ENCODE measurements at regions not wholly inside any gene's neighbourhood (a gene's known extent, or its start where the extent isn't known, plus 50 kb on each side); places are given as distances from the start of the nearest gene placed in this dataset.

DNA sequence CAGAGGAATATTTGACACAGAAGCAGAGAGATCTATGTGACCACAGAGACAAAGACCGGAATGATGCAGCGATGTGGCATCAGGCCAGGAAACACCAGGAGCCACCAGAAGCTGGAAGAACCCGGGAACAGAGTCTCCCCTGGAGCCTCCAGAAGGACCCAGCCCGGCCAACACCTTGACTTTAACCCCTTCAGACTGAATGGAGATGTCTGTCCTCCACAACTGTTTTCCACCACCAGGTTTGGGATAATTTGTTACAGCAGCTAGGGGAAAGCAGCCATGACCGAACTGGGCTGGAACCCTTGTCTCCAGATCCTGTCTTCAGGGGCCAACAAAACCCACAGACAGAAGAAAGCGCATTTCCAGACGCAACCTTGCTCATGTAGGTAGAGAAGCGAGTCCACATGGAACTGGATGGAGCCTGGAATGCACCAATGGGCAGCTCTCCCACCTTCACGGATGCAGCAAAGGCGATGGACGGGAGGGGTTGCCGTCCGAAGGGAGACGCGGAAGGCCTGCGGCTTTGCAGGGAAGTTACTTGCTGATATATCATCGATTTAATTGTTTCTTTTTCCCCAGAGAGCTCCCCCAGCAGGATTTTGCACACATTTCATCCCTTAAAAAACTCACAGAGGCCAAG, 396.6 kb downstream of the NPHP4 start:
- no peak overlapping the region for H3K4me3 ChIP-seq (ENCODE audit: low read length)
- no peak overlapping the region for H3K27ac ChIP-seq (ENCODE audit: low read length)
- H3K79me2 ChIP-seq (ENCODE audit: low read length): no peaks in the 10 kb centered on the region
- H3F3A ChIP-seq (ENCODE audit: low read length, unreplicated experiment): no peaks in the 10 kb centered on the region
- TF ChIP-seq EZH2 (IDR thresholded peaks at IDR 0.05; ENCODE audit: low read length, unreplicated experiment) (no peak), EZH2phosphoT487 (IDR thresholded peaks at IDR 0.05; ENCODE audit: borderline replicate concordance, low read length) (no peak)
- TF ChIP-seq, protein P1, sequence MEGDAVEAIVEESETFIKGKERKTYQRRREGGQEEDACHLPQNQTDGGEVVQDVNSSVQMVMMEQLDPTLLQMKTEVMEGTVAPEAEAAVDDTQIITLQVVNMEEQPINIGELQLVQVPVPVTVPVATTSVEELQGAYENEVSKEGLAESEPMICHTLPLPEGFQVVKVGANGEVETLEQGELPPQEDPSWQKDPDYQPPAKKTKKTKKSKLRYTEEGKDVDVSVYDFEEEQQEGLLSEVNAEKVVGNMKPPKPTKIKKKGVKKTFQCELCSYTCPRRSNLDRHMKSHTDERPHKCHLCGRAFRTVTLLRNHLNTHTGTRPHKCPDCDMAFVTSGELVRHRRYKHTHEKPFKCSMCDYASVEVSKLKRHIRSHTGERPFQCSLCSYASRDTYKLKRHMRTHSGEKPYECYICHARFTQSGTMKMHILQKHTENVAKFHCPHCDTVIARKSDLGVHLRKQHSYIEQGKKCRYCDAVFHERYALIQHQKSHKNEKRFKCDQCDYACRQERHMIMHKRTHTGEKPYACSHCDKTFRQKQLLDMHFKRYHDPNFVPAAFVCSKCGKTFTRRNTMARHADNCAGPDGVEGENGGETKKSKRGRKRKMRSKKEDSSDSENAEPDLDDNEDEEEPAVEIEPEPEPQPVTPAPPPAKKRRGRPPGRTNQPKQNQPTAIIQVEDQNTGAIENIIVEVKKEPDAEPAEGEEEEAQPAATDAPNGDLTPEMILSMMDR (conservative IDR thresholded peaks at IDR 0.05; ENCODE audit: low read depth, low read length): no peak
- intact Hi-C loops (cut with micrococcal nuclease): no loop called here
- peaks cover 6% of the 10 kb centered on the region for H3K9me3 ChIP-seq (ENCODE audit: low read length)
- H2AFZ ChIP-seq (ENCODE audit: low read length): no peak overlapping the region
- ATAC-seq (no peak), DNase-seq (no peak)
- no peak overlapping the region for H3K9ac ChIP-seq (ENCODE audit: low read length)
- no peaks in the 10 kb centered on the region for H3K4me1 ChIP-seq (ENCODE audit: insufficient read depth, low read length)
- no peak overlapping the region for H3K4me2 ChIP-seq (ENCODE audit: low read length)
- H3K36me3 ChIP-seq (ENCODE audit: low read depth, low read length): no peaks in the 10 kb centered on the region
- ChIA-PET CTCF (no interaction called here), POLR2A (ENCODE audit: unreplicated experiment) (no interaction called here)
- no TSS peak for BruUV-seq (replicated peaks)
- H3K9me2 ChIP-seq (replicated peaks; ENCODE audit: low read length): no peaks in the 10 kb centered on the region
- H3K27me3 ChIP-seq (ENCODE audit: low read length): peaks cover 38% of the 10 kb centered on the region
- no peaks in the 10 kb centered on the region for H4K20me1 ChIP-seq (ENCODE audit: low read length)

DNA sequence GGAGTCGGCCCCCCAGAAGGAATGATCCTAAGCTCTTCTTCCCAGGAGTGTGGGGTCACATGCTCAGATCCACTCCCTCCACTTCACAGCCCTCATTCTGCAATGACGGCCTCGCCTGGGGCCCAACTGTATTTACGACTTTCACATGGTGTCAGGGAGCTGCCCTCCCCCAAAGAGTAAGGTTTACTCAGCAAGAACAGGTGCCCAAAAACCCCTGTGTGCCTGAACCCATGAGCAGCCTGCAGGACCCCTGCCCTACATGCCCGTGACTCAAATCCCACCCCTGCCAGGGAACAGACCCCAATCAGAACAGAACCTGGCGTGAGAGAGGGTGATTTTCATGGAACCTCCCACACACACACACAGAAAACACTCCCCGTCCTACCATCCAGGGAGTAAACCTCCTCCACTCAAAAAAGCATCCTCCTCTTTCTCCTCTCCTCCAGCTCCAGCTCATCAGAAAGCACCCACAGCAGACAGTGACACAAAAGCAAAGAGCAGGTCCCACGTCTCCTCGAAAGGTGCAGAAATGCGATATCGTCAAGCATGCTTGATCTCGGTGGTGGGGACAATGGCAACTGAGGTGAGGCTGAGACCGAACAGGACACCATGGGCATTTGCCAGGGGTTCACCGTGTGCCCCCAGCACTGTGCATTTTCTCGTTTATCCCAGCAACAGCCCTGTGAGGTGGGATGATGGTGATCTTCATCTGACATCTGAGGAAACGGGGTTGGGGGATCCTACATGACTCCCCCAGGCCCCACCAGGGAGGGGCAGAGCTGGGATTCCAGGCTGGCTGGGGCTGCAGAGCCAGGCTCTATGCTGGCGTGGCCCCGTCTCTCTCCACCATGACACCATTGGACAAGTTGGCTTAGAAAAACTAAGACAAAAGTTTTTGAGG, 397.9 kb downstream of the NPHP4 start:
- Histone ChIP-seq H3F3A (ENCODE audit: low read length, unreplicated experiment) (no peaks in the 10 kb centered on the region), H2AFZ (ENCODE audit: low read length) (no peak overlapping the region), H3K27me3 (ENCODE audit: low read length) (peaks cover 27% of the 10 kb centered on the region), H3K36me3 (ENCODE audit: low read depth, low read length) (no peaks in the 10 kb centered on the region), H4K20me1 (ENCODE audit: low read length) (no peaks in the 10 kb centered on the region), H3K9ac (ENCODE audit: low read length) (no peak overlapping the region), H3K9me3 (ENCODE audit: low read length) (peaks cover 10% of the 10 kb centered on the region), H3K4me1 (ENCODE audit: insufficient read depth, low read length) (no peaks in the 10 kb centered on the region), H3K79me2 (ENCODE audit: low read length) (no peaks in the 10 kb centered on the region), H3K4me2 (ENCODE audit: low read length) (no peak overlapping the region), H3K27ac (ENCODE audit: low read length) (no peak overlapping the region), H3K9me2 (replicated peaks; ENCODE audit: low read length) (no peaks in the 10 kb centered on the region), H3K4me3 (ENCODE audit: low read length) (no peak overlapping the region)
- ChIA-PET POLR2A (ENCODE audit: unreplicated experiment) (no interaction called here), CTCF (no interaction called here)
- no peak for DNase-seq
- no TSS peak for BruUV-seq (replicated peaks)
- intact Hi-C loops (cut with micrococcal nuclease): no loop called here
- no peak for TF ChIP-seq EZH2phosphoT487 (IDR thresholded peaks at IDR 0.05; ENCODE audit: borderline replicate concordance, low read length)
- TF ChIP-seq EZH2 (IDR thresholded peaks at IDR 0.05; ENCODE audit: low read length, unreplicated experiment): no peak
- TF ChIP-seq, protein P1 (conservative IDR thresholded peaks at IDR 0.05; ENCODE audit: low read depth, low read length): no peak
- ATAC-seq: no peak

DNA sequence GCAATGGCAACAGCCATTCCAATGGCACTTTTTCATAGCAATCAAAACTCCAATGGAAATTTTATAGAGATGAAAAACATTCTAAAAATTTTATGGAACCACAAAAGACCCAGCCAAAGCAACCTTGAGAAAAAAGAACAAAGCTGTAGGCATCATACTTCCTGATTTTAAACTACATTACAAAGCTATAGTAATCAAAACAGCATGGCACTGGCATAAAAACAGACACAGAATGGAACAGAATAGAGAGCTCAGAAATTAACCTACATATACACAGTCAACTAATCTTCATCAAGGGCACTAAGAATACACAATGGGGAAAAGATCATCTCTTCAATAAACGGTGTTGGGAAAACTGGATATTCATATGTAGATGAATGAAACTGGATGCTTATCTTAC, 401.5 kb downstream of the NPHP4 start:
- Histone ChIP-seq H3F3A (ENCODE audit: low read length, unreplicated experiment) (no peaks in the 10 kb centered on the region), H3K27ac (ENCODE audit: low read length) (no peak overlapping the region), H3K4me1 (ENCODE audit: insufficient read depth, low read length) (no peaks in the 10 kb centered on the region), H2AFZ (ENCODE audit: low read length) (no peak overlapping the region), H4K20me1 (ENCODE audit: low read length) (no peaks in the 10 kb centered on the region), H3K9ac (ENCODE audit: low read length) (no peak overlapping the region), H3K4me2 (ENCODE audit: low read length) (no peak overlapping the region), H3K4me3 (ENCODE audit: low read length) (no peak overlapping the region), H3K27me3 (ENCODE audit: low read length) (peaks cover 8% of the 10 kb centered on the region; the same call in 1 of the 2 replicates), H3K36me3 (ENCODE audit: low read depth, low read length) (no peaks in the 10 kb centered on the region), H3K79me2 (ENCODE audit: low read length) (no peaks in the 10 kb centered on the region), H3K9me2 (replicated peaks; ENCODE audit: low read length) (no peaks in the 10 kb centered on the region), H3K9me3 (ENCODE audit: low read length) (peaks cover 10% of the 10 kb centered on the region)
- no peak for TF ChIP-seq EZH2 (IDR thresholded peaks at IDR 0.05; ENCODE audit: low read length, unreplicated experiment)
- TF ChIP-seq, protein P1 (conservative IDR thresholded peaks at IDR 0.05; ENCODE audit: low read depth, low read length): no peak
- no peak for TF ChIP-seq EZH2phosphoT487 (IDR thresholded peaks at IDR 0.05; ENCODE audit: borderline replicate concordance, low read length)
- CTCF ChIA-PET: no interaction called here
- intact Hi-C loops (cut with micrococcal nuclease): no loop called here
- BruUV-seq (replicated peaks): no TSS peak
- DNase-seq (no peak), ATAC-seq (no peak)
- POLR2A ChIA-PET (ENCODE audit: unreplicated experiment): no interaction called here
